SK-N-SH (cell line): ENCODE measurements at regions not wholly inside any gene's neighbourhood (a gene's known extent, or its start where the extent isn't known, plus 50 kb on each side); places are given as distances from the start of the nearest gene placed in this dataset.

ENCODE experiments used
- CTCF ChIA-PET: fragments of 300-600, 350-600 bp; formaldehyde crosslinking; extraction: SDS; loops from one replicate; lab custom pipeline; 2021; lab: Yijun Ruan, JAX
- POLR2A ChIA-PET: fragments of 350-600 bp; sonication (Branson Sonifier 250); formaldehyde crosslinking; extraction: SDS; loops from one replicate; lab custom pipeline; 2020; ENCODE audit warnings: antibody characterized with exemption, inconsistent platforms; lab: Yijun Ruan, JAX
- DNase-seq: peaks from one replicate; pipeline ENCODE4 v3.0.0; 2012
- H2AFZ ChIP-seq: fragments of 200-600 bp; sonication (generic); 2 replicates; pipeline ENCODE4 v1.8.1; 2016; ENCODE audit warnings: antibody characterized with exemption, mild to moderate bottlenecking, low read depth
- H3F3A ChIP-seq: fragments of 200-600 bp; sonication (generic); replicated peaks from 2 replicates; pipeline ENCODE3; 2016; ENCODE audit warnings: antibody characterized with exemption, mild to moderate bottlenecking; ENCODE audit not compliant: insufficient read depth
- H3K27ac ChIP-seq, 2 experiments: fragments of 200-500 bp in 1 of 2; fragments of 200-600 bp in 1 of 2; sonication (Bioruptor generic) in 1 of 2; sonication (generic), shearing (Covaris generic) in 1 of 2; 2 replicates each; pipeline versions ENCODE4 v1.5.1 to v1.6.1; 2014 to 2016; ENCODE audit warnings: low read depth in 2 of 2, inconsistent platforms in 1 of 2, low read length in 1 of 2, mild to moderate bottlenecking in 1 of 2, mixed read lengths in 1 of 2
- H3K27me3 ChIP-seq: fragments of 200-600 bp; sonication (generic), shearing (Covaris generic); 2 replicates; pipeline ENCODE4 v1.6.1; 2016; ENCODE audit warnings: mixed run types; ENCODE audit not compliant: insufficient read depth
- H3K36me3 ChIP-seq, 2 experiments: fragments of 200-500 bp in 1 of 2; fragments of 200-600 bp in 1 of 2; sonication (Bioruptor generic) in 1 of 2; sonication (generic) in 1 of 2; replicated peaks in 1 of 2; 2 replicates each; pipeline versions ENCODE3 to v1.5.1; 2014 to 2016; ENCODE audit warnings: low read length in 1 of 2, mild to moderate bottlenecking in 1 of 2; ENCODE audit not compliant: insufficient read depth in 2 of 2, control insufficient read depth in 1 of 2
- H3K4me1 ChIP-seq, 2 experiments: fragments of 200-500 bp in 1 of 2; fragments of 200-600 bp in 1 of 2; sonication (Bioruptor generic) in 1 of 2; sonication (generic), shearing (Covaris generic) in 1 of 2; 2 replicates each; pipeline versions ENCODE4 v1.5.1 to v1.6.1; 2014 to 2016; ENCODE audit warnings: low read depth in 1 of 2, low read length in 1 of 2, mixed run types in 1 of 2; ENCODE audit not compliant: insufficient read depth in 2 of 2, control insufficient read depth in 1 of 2
- H3K4me2 ChIP-seq: fragments of 200-600 bp; sonication (generic), shearing (Covaris generic); 2 replicates; pipeline ENCODE4 v1.6.1; 2017; ENCODE audit warnings: mixed run types
- H3K4me3 ChIP-seq, 2 experiments: fragments of 200-500 bp in 1 of 2; fragments of 200-600 bp in 1 of 2; sonication (Bioruptor generic) in 1 of 2; sonication (generic), shearing (Covaris generic) in 1 of 2; 2 replicates each; pipeline versions ENCODE4 v1.5.1 to v1.8.1; 2014 to 2016; ENCODE audit warnings: low read depth in 2 of 2, inconsistent platforms in 1 of 2, low read length in 1 of 2, mild to moderate bottlenecking in 1 of 2, mixed read lengths in 1 of 2, moderate library complexity in 1 of 2
- H3K79me2 ChIP-seq: fragments of 200-600 bp; sonication (generic); 2 replicates; pipeline ENCODE4 v1.8.1; 2017; ENCODE audit warnings: mild to moderate bottlenecking; ENCODE audit not compliant: insufficient read depth
- H3K9ac ChIP-seq: fragments of 200-600 bp; sonication (generic); 2 replicates; pipeline ENCODE4 v1.6.1; 2017; ENCODE audit warnings: mixed run types
- H3K9me2 ChIP-seq: fragments of 200-600 bp; sonication (generic); 2 replicates; pipeline ENCODE4 v1.6.1; 2017; ENCODE audit warnings: mixed run types
- H3K9me3 ChIP-seq: fragments of 200-600 bp; sonication (generic); 2 replicates; pipeline ENCODE4 v1.6.1; 2017; ENCODE audit warnings: mixed run types, mild to moderate bottlenecking, moderate library complexity
- H4K20me1 ChIP-seq: fragments of 200-600 bp; sonication (generic); 2 replicates; pipeline ENCODE4 v1.6.1; 2017; ENCODE audit warnings: mild to moderate bottlenecking, mixed run types; ENCODE audit not compliant: insufficient read depth
- ELF1 ChIP-seq: IDR thresholded peaks from 2 replicates; pipeline ENCODE4 v1.4.0; 2012
- FOSL2 ChIP-seq: IDR thresholded peaks from 2 replicates; pipeline ENCODE4 v1.4.0; 2012; ENCODE audit warnings: low read depth, mild to moderate bottlenecking, moderate library complexity, borderline replicate concordance
- GATA2 ChIP-seq: sonication (generic); formaldehyde crosslinking; IDR thresholded peaks from 2 replicates; pipeline ENCODE4 v1.5.0; 2020; ENCODE audit warnings: mild to moderate bottlenecking, missing genetic modification reagents
- IRF3 ChIP-seq: fragments of 150-350 bp; IDR thresholded peaks from 2 replicates; pipeline ENCODE4 v1.6.1; 2016; ENCODE audit warnings: mild to moderate bottlenecking, low read depth, low read length
- MEF2A ChIP-seq: IDR thresholded peaks from 2 replicates; pipeline ENCODE4 v1.4.0; 2012; ENCODE audit warnings: low read depth, borderline replicate concordance
- NFIC ChIP-seq: IDR thresholded peaks from 2 replicates; pipeline ENCODE4 v1.4.0; 2012; ENCODE audit warnings: borderline replicate concordance
- POLR2AphosphoS5 ChIP-seq: IDR thresholded peaks from 2 replicates; pipeline ENCODE4 v1.6.1; 2012; ENCODE audit warnings: low read depth, low read length
- RCOR1 ChIP-seq: fragments of 150-350 bp; IDR thresholded peaks from 2 replicates; pipeline ENCODE4 v1.6.1; 2017; ENCODE audit warnings: antibody characterized with exemption, low read length
- RFX5 ChIP-seq: IDR thresholded peaks from 2 replicates; pipeline ENCODE4 v1.6.1; 2012; ENCODE audit warnings: mild to moderate bottlenecking, improper control_type of control experiment, low read length
- RXRA ChIP-seq: IDR thresholded peaks from 2 replicates; pipeline ENCODE4 v1.4.0; 2012; ENCODE audit warnings: low read depth, mild to moderate bottlenecking, borderline replicate concordance
- TAF1 ChIP-seq: IDR thresholded peaks from 2 replicates; pipeline ENCODE4 v1.6.1; 2012; ENCODE audit warnings: low read depth, mild to moderate bottlenecking, low read length, moderate library complexity, borderline replicate concordance
- TCF12 ChIP-seq: IDR thresholded peaks from 2 replicates; pipeline ENCODE4 v1.4.0; 2012
- USF1 ChIP-seq: IDR thresholded peaks from 2 replicates; pipeline ENCODE4 v1.4.0; 2012; ENCODE audit warnings: low read depth, borderline replicate concordance
- USF2 ChIP-seq: fragments of 150-350 bp; IDR thresholded peaks from 2 replicates; pipeline ENCODE4 v1.6.1; 2017; ENCODE audit warnings: antibody characterized with exemption, low read length, low read depth, borderline replicate concordance
- YY1 ChIP-seq: IDR thresholded peaks from 2 replicates; pipeline ENCODE4 v1.4.0; 2012; ENCODE audit warnings: low read depth, mild to moderate bottlenecking
- WGBS: methylation state at CpG from one replicate; pipeline ENCODE4 v1.1.6; 2017; ENCODE audit warnings: low lambda C conversion rate; 5-methylcytosine and 5-hydroxymethylcytosine counted together
- TF ChIP-seq, protein P1 (sequence below): IDR thresholded peaks from 2 replicates; pipeline ENCODE4; 2012
- TF ChIP-seq, protein P2 (sequence below): IDR thresholded peaks from 2 replicates; pipeline ENCODE4 v1.4.0; 2012; ENCODE audit warnings: low read depth, borderline replicate concordance

- Histone ChIP-seq H3K27me3 (no peaks in the 10 kb centered on the region), H3K9me2 (no peaks in the 10 kb centered on the region), H3F3A (no peaks in the 10 kb centered on the region), H3K4me2 (no peak overlapping the region), H3K36me3 (no peaks in the 10 kb centered on the region), H3K79me2 (no peaks in the 10 kb centered on the region), H3K9ac (no peak overlapping the region), H4K20me1 (no peaks in the 10 kb centered on the region), H3K4me1 (no peaks in the 10 kb centered on the region; a peak in 1 of 4 replicates), H2AFZ (no peak overlapping the region), H3K27ac (no peak overlapping the region), H3K9me3 (no peaks in the 10 kb centered on the region), H3K4me3 (no peak overlapping the region)
- CTCF ChIA-PET: no interaction called here
- TF ChIP-seq USF1 (no peak), IRF3 (no peak), TCF12 (no peak), POLR2AphosphoS5 (no peak), FOSL2 (no peak), TAF1 (no peak), RXRA (no peak), RCOR1 (no peak), YY1 (no peak), NFIC (no peak), ELF1 (no peak)
- TF ChIP-seq, protein P1, sequence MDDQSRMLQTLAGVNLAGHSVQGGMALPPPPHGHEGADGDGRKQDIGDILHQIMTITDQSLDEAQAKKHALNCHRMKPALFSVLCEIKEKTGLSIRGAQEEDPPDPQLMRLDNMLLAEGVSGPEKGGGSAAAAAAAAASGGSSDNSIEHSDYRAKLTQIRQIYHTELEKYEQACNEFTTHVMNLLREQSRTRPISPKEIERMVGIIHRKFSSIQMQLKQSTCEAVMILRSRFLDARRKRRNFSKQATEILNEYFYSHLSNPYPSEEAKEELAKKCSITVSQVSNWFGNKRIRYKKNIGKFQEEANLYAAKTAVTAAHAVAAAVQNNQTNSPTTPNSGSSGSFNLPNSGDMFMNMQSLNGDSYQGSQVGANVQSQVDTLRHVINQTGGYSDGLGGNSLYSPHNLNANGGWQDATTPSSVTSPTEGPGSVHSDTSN: no peak
- TF ChIP-seq, protein P2, sequence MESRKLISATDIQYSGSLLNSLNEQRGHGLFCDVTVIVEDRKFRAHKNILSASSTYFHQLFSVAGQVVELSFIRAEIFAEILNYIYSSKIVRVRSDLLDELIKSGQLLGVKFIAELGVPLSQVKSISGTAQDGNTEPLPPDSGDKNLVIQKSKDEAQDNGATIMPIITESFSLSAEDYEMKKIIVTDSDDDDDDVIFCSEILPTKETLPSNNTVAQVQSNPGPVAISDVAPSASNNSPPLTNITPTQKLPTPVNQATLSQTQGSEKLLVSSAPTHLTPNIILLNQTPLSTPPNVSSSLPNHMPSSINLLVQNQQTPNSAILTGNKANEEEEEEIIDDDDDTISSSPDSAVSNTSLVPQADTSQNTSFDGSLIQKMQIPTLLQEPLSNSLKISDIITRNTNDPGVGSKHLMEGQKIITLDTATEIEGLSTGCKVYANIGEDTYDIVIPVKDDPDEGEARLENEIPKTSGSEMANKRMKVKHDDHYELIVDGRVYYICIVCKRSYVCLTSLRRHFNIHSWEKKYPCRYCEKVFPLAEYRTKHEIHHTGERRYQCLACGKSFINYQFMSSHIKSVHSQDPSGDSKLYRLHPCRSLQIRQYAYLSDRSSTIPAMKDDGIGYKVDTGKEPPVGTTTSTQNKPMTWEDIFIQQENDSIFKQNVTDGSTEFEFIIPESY: no peak
- POLR2A ChIA-PET: no interaction called here
- 96% methylated on average over 2 of the region's 2 CpGs for WGBS
- no peak for DNase-seq
Measured at GRCh38 chr13:85420136-85420535, 379.1 kb downstream of the SLITRK6 start.

DNA sequence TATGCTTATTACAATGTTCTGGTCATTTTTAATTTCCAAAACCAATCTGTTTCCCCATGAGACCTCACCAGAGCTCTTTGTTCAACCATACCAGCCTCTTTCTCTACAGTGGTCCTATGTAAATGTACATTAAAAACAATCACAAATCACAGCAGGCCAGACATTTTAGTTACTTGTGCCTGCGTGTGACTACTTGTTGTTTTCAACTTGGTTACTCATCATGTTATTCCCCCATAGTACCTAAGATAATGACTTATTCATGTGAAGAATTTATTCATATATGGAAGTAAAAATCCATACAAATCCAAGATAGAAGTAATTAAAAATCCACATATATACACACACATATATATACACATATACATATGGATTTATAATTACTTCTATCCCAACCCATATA is 379.6 kb downstream of the SLITRK6 start:
- Histone ChIP-seq H3K9me2 (no peaks in the 10 kb centered on the region), H3K27me3 (no peaks in the 10 kb centered on the region), H3K27ac (no peak overlapping the region), H4K20me1 (no peaks in the 10 kb centered on the region), H3K4me2 (no peak overlapping the region), H3K36me3 (no peaks in the 10 kb centered on the region), H3K9me3 (no peaks in the 10 kb centered on the region), H3F3A (no peaks in the 10 kb centered on the region), H3K4me1 (no peaks in the 10 kb centered on the region; a peak in 1 of 4 replicates), H3K9ac (no peak overlapping the region), H2AFZ (no peak overlapping the region), H3K4me3 (no peak overlapping the region), H3K79me2 (no peaks in the 10 kb centered on the region)
- no peak for DNase-seq
- WGBS: 100% methylated on average over 1 of the region's 1 CpG
- POLR2A ChIA-PET: no interaction called here
- TF ChIP-seq GATA2 (CRISPR knock-in tag): no peak
- TF ChIP-seq TAF1: no peak
- TF ChIP-seq USF2: no peak
- no peak for TF ChIP-seq MEF2A
- no peak for TF ChIP-seq RCOR1
- no peak for TF ChIP-seq YY1
- TF ChIP-seq RFX5: no peak
- CTCF ChIA-PET: no interaction called here
